Endodermal cell (in vitro differentiated cells): ENCODE measurements at regions not wholly inside any gene's neighbourhood (a gene's known extent, or its start where the extent isn't known, plus 50 kb on each side); places are given as distances from the start of the nearest gene placed in this dataset.

Source experiments
- DNase-seq: peaks from one replicate; pipeline ENCODE4 v3.0.0-alpha.2; 2017
- H3K27ac ChIP-seq: 2 replicates; pipeline ENCODE4 v1.5.1; 2013; ENCODE audit warnings: mild to moderate bottlenecking, low read depth, low read length, moderate library complexity
- H3K27me3 ChIP-seq: 2 replicates; pipeline ENCODE4 v1.6.1; 2013; ENCODE audit warnings: mild to moderate bottlenecking, low read length, moderate library complexity; ENCODE audit not compliant: insufficient read depth, control insufficient read depth, poor library complexity, severe bottlenecking
- H3K36me3 ChIP-seq: 2 replicates; pipeline ENCODE4 v1.7.0; 2013; ENCODE audit warnings: mild to moderate bottlenecking, low read length, moderate library complexity; ENCODE audit not compliant: control insufficient read depth, insufficient read depth
- H3K4me1 ChIP-seq: one replicate; pipeline ENCODE4 v1.7.0; 2013; ENCODE audit warnings: low read length; ENCODE audit not compliant: control insufficient read depth, insufficient read depth
- H3K4me3 ChIP-seq: 2 replicates; pipeline ENCODE4 v1.5.1; 2013; ENCODE audit warnings: mild to moderate bottlenecking, low read length, moderate library complexity
- H3K9ac ChIP-seq: 2 replicates; pipeline ENCODE4 v1.6.1; 2013; ENCODE audit warnings: mild to moderate bottlenecking, low read length, moderate library complexity; ENCODE audit not compliant: poor library complexity, severe bottlenecking; ENCODE audit errors: extremely low read depth
- H3K9me3 ChIP-seq: 2 replicates; pipeline ENCODE4 v1.6.1; 2013; ENCODE audit warnings: mild to moderate bottlenecking, low read length, moderate library complexity; ENCODE audit not compliant: control insufficient read depth
- H3K27ac Mint-ChIP-seq: 2 replicates; pipeline ENCODE4 v1.8.0; 2020; ENCODE audit warnings: mixed read lengths
- H3K27me3 Mint-ChIP-seq: 2 replicates; pipeline ENCODE4 v1.8.0; 2021; ENCODE audit warnings: mild to moderate bottlenecking, mixed read lengths; ENCODE audit not compliant: insufficient read depth
- H3K36me3 Mint-ChIP-seq: 2 replicates; pipeline ENCODE4 v1.8.0; 2020; ENCODE audit warnings: low read depth, mixed read lengths
- H3K4me1 Mint-ChIP-seq: 2 replicates; pipeline ENCODE4 v1.8.0; 2020; ENCODE audit warnings: mixed read lengths
- H3K4me3 Mint-ChIP-seq: 2 replicates; pipeline ENCODE4 v1.8.0; 2020; ENCODE audit warnings: mild to moderate bottlenecking, moderate library complexity, mixed read lengths
- H3K9me3 Mint-ChIP-seq: 2 replicates; pipeline ENCODE4 v1.8.0; 2020; ENCODE audit warnings: mild to moderate bottlenecking, mixed read lengths
- CTCF ChIP-seq: fragments of 200-600 bp; sonication (generic); conservative IDR thresholded peaks from 2 replicates; pipeline ENCODE4 v1.5.0; 2021; ENCODE audit warnings: antibody characterized with exemption, mild to moderate bottlenecking
- WGBS, 2 experiments: methylation state at CpG; one replicate each; pipeline versions ENCODE4 v1.1.5 to v1.1.7; 2013; ENCODE audit warnings: missing lambda C conversion rate in 2 of 2, mixed read lengths in 1 of 2; ENCODE audit not compliant: insufficient coverage in 1 of 2, insufficient read length in 1 of 2; 5-methylcytosine and 5-hydroxymethylcytosine counted together

GRCh38 chr2:9149726-9150567 is 56.7 kb upstream of the ASAP2 start:
- no peak overlapping the region for H3K4me3 Mint-ChIP-seq
- H3K9me3 ChIP-seq, result no peaks in the 10 kb centered on the region
- no peak overlapping the region for H3K9ac ChIP-seq
- H3K4me1 Mint-ChIP-seq, result no peaks in the 10 kb centered on the region
- no peak for TF ChIP-seq CTCF
- H3K27me3 Mint-ChIP-seq, result peaks cover 23% of the 10 kb centered on the region
- H3K9me3 Mint-ChIP-seq, result no peaks in the 10 kb centered on the region
- H3K27ac Mint-ChIP-seq, result no peak overlapping the region
- no peak for DNase-seq
- H3K4me3 ChIP-seq, result no peak overlapping the region
- no peaks in the 10 kb centered on the region for H3K36me3 Mint-ChIP-seq
- no peaks in the 10 kb centered on the region for H3K27me3 ChIP-seq
- H3K4me1 ChIP-seq, result no peaks in the 10 kb centered on the region
- no peak overlapping the region for H3K27ac ChIP-seq
- no peaks in the 10 kb centered on the region for H3K36me3 ChIP-seq
- 90 to 93% methylated on average over 11 to 20 of the region's 20 CpGs for WGBS, 2 experiments

- Mint-ChIP-seq H3K36me3 (no peaks in the 10 kb centered on the region), H3K27me3 (peaks cover 29% of the 10 kb centered on the region), H3K4me3 (no peak overlapping the region), H3K4me1 (no peaks in the 10 kb centered on the region), H3K9me3 (no peaks in the 10 kb centered on the region), H3K27ac (no peak overlapping the region)
- H3K4me3 ChIP-seq, result no peak overlapping the region
- H3K27ac ChIP-seq, result no peak overlapping the region
- H3K9ac ChIP-seq, result no peak overlapping the region
- H3K36me3 ChIP-seq, result no peaks in the 10 kb centered on the region
- TF ChIP-seq CTCF, result no peak
- no peaks in the 10 kb centered on the region for H3K9me3 ChIP-seq
- DNase-seq, result no peak
- no peaks in the 10 kb centered on the region for H3K4me1 ChIP-seq
- no peaks in the 10 kb centered on the region for H3K27me3 ChIP-seq
- WGBS, 2 experiments, result 83 to 85% methylated on average over 2 to 5 of the region's 5 CpGs
These were observed 57.3 kb upstream of the ASAP2 start for GRCh38 chr2:9149388-9149660.

DNA sequence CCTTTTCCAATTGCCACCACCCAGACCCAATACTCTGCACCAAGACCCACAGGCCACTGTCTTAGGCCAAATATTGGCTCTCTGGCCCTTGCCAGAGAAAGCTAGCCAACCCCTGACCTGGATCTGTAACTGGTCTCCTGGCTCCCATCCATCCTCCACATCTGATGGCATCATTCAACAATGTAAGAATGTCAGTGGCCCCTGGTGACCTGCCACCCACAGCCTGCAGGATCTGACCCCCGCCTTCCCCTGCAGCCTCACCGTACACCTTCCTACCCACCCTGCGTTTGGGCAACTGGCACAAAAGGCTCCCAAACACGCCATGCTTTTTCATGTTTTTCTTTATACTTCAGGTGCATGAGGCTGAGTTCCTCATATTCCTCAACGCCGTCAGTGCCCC is 60.0 kb upstream of the ASAP2 start:
- WGBS, 2 experiments, result 91 to 95% methylated on average over 4 to 6 of the region's 6 CpGs
- no peak for DNase-seq
- no peak for TF ChIP-seq CTCF

More for the DNA sequence above, 60.0 kb upstream of the ASAP2 start:
- Histone ChIP-seq H3K9me3 (no peaks in the 10 kb centered on the region), H3K27me3 (peaks cover 9% of the 10 kb centered on the region), H3K9ac (no peak overlapping the region), H3K4me1 (no peaks in the 10 kb centered on the region), H3K36me3 (no peaks in the 10 kb centered on the region), H3K4me3 (no peak overlapping the region), H3K27ac (no peak overlapping the region)
- Mint-ChIP-seq H3K9me3 (no peaks in the 10 kb centered on the region), H3K27ac (no peak overlapping the region), H3K4me1 (peaks cover 2% of the 10 kb centered on the region), H3K27me3 (peaks cover 54% of the 10 kb centered on the region), H3K4me3 (no peak overlapping the region), H3K36me3 (no peaks in the 10 kb centered on the region)
